ENCODE measurements at regions not wholly inside any gene's neighbourhood (a gene's known extent, or its start where the extent isn't known, plus 50 kb on each side); places are given as distances from the start of the nearest gene placed in this dataset.
"Not testable (repeated sequence)": the region's sequence is repeated elsewhere in the genome, so short reads cannot be mapped to it uniquely, and the experiment has no call there.

GRCh38 chr6:82551831-82552230 is 188.2 kb downstream of the TPBG start:
- Histone ChIP-seq H3K4me1 (ENCODE audit: control insufficient read depth, insufficient read depth, low read length) (no peaks in the 10 kb centered on the region), H3K9ac (ENCODE audit: low read length) (no peak overlapping the region), H3K36me3 (ENCODE audit: control insufficient read depth, insufficient read depth, low read length) (no peaks in the 10 kb centered on the region), H3K4me3 (ENCODE audit: low read depth, low read length) (no peak overlapping the region), H3K27me3 (ENCODE audit: control insufficient read depth, insufficient read depth, low read length) (no peaks in the 10 kb centered on the region), H3K27ac (ENCODE audit: low read depth, low read length) (no peak overlapping the region), H3K9me3 (ENCODE audit: control insufficient read depth, insufficient read depth, low read depth, low read length) (peaks cover 3% of the 10 kb centered on the region; the same call in 1 of the 2 replicates)

- Histone ChIP-seq H3K4me1 (ENCODE audit: control insufficient read depth, insufficient read depth, low read length) (no peaks in the 10 kb centered on the region), H3K9me3 (ENCODE audit: control insufficient read depth, insufficient read depth, low read depth, low read length) (peaks cover 3% of the 10 kb centered on the region; the same call in 1 of the 2 replicates), H3K27me3 (ENCODE audit: control insufficient read depth, insufficient read depth, low read length) (no peaks in the 10 kb centered on the region), H3K4me3 (ENCODE audit: low read depth, low read length) (no peak overlapping the region), H3K27ac (ENCODE audit: low read depth, low read length) (no peak overlapping the region), H3K36me3 (ENCODE audit: control insufficient read depth, insufficient read depth, low read length) (no peaks in the 10 kb centered on the region), H3K9ac (ENCODE audit: low read length) (no peak overlapping the region)
Observed at GRCh38 chr6:82553863-82554531, 190.4 kb downstream of the TPBG start.

GRCh38 chr6:82554666-82555065 is 191.0 kb downstream of the TPBG start:
- no peaks in the 10 kb centered on the region for H3K4me1 ChIP-seq (ENCODE audit: control insufficient read depth, insufficient read depth, low read length)
- H3K4me3 ChIP-seq (ENCODE audit: low read depth, low read length) = no peak overlapping the region
- no peaks in the 10 kb centered on the region for H3K27me3 ChIP-seq (ENCODE audit: control insufficient read depth, insufficient read depth, low read length)
- no peaks in the 10 kb centered on the region for H3K36me3 ChIP-seq (ENCODE audit: control insufficient read depth, insufficient read depth, low read length)
- H3K9me3 ChIP-seq (ENCODE audit: control insufficient read depth, insufficient read depth, low read depth, low read length) = peaks cover 3% of the 10 kb centered on the region; the same call in 1 of the 2 replicates
- no peak overlapping the region for H3K27ac ChIP-seq (ENCODE audit: low read depth, low read length)
- H3K9ac ChIP-seq (ENCODE audit: low read length) = no peak overlapping the region

- H3K4me3 ChIP-seq (ENCODE audit: low read depth, low read length) = no peak overlapping the region
- H3K36me3 ChIP-seq (ENCODE audit: control insufficient read depth, insufficient read depth, low read length) = no peaks in the 10 kb centered on the region
- H3K4me1 ChIP-seq (ENCODE audit: control insufficient read depth, insufficient read depth, low read length) = no peaks in the 10 kb centered on the region
- no peak overlapping the region for H3K9ac ChIP-seq (ENCODE audit: low read length)
- H3K9me3 ChIP-seq (ENCODE audit: control insufficient read depth, insufficient read depth, low read depth, low read length) = peaks cover 3% of the 10 kb centered on the region; the same call in 1 of the 2 replicates
- no peak overlapping the region for H3K27ac ChIP-seq (ENCODE audit: low read depth, low read length)
- no peaks in the 10 kb centered on the region for H3K27me3 ChIP-seq (ENCODE audit: control insufficient read depth, insufficient read depth, low read length)
Observed at GRCh38 chr6:82555801-82556200, 192.2 kb downstream of the TPBG start.

GRCh38 chr6:82558531-82558930 is 194.9 kb downstream of the TPBG start:
- not testable (repeated sequence) for H3K9me3 ChIP-seq (ENCODE audit: control insufficient read depth, insufficient read depth, low read depth, low read length); H3K27ac ChIP-seq (ENCODE audit: low read depth, low read length); H3K4me1 ChIP-seq (ENCODE audit: control insufficient read depth, insufficient read depth, low read length); H3K27me3 ChIP-seq (ENCODE audit: control insufficient read depth, insufficient read depth, low read length); H3K36me3 ChIP-seq (ENCODE audit: control insufficient read depth, insufficient read depth, low read length)
- peak overlapping the region; percentile 69 for H3K9ac ChIP-seq (ENCODE audit: low read length)
- H3K4me3 ChIP-seq (ENCODE audit: low read depth, low read length) = peak overlapping the region; percentile 52

GRCh38 chr6:82567621-82568020 is 204.0 kb downstream of the TPBG start:
- Histone ChIP-seq H3K4me1 (ENCODE audit: control insufficient read depth, insufficient read depth, low read length) (no peaks in the 10 kb centered on the region), H3K9ac (ENCODE audit: low read length) (no peak overlapping the region), H3K27me3 (ENCODE audit: control insufficient read depth, insufficient read depth, low read length) (no peaks in the 10 kb centered on the region), H3K9me3 (ENCODE audit: control insufficient read depth, insufficient read depth, low read depth, low read length) (no peaks in the 10 kb centered on the region), H3K27ac (ENCODE audit: low read depth, low read length) (no peak overlapping the region), H3K36me3 (ENCODE audit: control insufficient read depth, insufficient read depth, low read length) (no peaks in the 10 kb centered on the region), H3K4me3 (ENCODE audit: low read depth, low read length) (no peak overlapping the region)

GRCh38 chr6:82568290-82568993 is 204.8 kb downstream of the TPBG start:
- H3K36me3 ChIP-seq (ENCODE audit: control insufficient read depth, insufficient read depth, low read length) = no peaks in the 10 kb centered on the region
- H3K9ac ChIP-seq (ENCODE audit: low read length) = no peak overlapping the region
- no peaks in the 10 kb centered on the region for H3K9me3 ChIP-seq (ENCODE audit: control insufficient read depth, insufficient read depth, low read depth, low read length)
- H3K4me3 ChIP-seq (ENCODE audit: low read depth, low read length) = no peak overlapping the region
- no peak overlapping the region for H3K27ac ChIP-seq (ENCODE audit: low read depth, low read length)
- H3K4me1 ChIP-seq (ENCODE audit: control insufficient read depth, insufficient read depth, low read length) = no peaks in the 10 kb centered on the region
- H3K27me3 ChIP-seq (ENCODE audit: control insufficient read depth, insufficient read depth, low read length) = no peaks in the 10 kb centered on the region

GRCh38 chr6:82569022-82569421 is 205.4 kb downstream of the TPBG start:
- Histone ChIP-seq H3K36me3 (ENCODE audit: control insufficient read depth, insufficient read depth, low read length) (no peaks in the 10 kb centered on the region), H3K4me1 (ENCODE audit: control insufficient read depth, insufficient read depth, low read length) (no peaks in the 10 kb centered on the region), H3K27me3 (ENCODE audit: control insufficient read depth, insufficient read depth, low read length) (no peaks in the 10 kb centered on the region), H3K27ac (ENCODE audit: low read depth, low read length) (no peak overlapping the region), H3K9me3 (ENCODE audit: control insufficient read depth, insufficient read depth, low read depth, low read length) (no peaks in the 10 kb centered on the region), H3K4me3 (ENCODE audit: low read depth, low read length) (no peak overlapping the region), H3K9ac (ENCODE audit: low read length) (no peak overlapping the region)

- Histone ChIP-seq H3K27me3 (ENCODE audit: control insufficient read depth, insufficient read depth, low read length) (no peaks in the 10 kb centered on the region), H3K36me3 (ENCODE audit: control insufficient read depth, insufficient read depth, low read length) (no peaks in the 10 kb centered on the region), H3K4me1 (ENCODE audit: control insufficient read depth, insufficient read depth, low read length) (no peaks in the 10 kb centered on the region), H3K4me3 (ENCODE audit: low read depth, low read length) (no peak overlapping the region), H3K9me3 (ENCODE audit: control insufficient read depth, insufficient read depth, low read depth, low read length) (no peaks in the 10 kb centered on the region), H3K9ac (ENCODE audit: low read length) (no peak overlapping the region), H3K27ac (ENCODE audit: low read depth, low read length) (no peak overlapping the region)
Observed at GRCh38 chr6:82570083-82570482, 206.5 kb downstream of the TPBG start.

- Histone ChIP-seq H3K27me3 (ENCODE audit: control insufficient read depth, insufficient read depth, low read length) (no peaks in the 10 kb centered on the region), H3K9ac (ENCODE audit: low read length) (no peak overlapping the region), H3K4me3 (ENCODE audit: low read depth, low read length) (no peak overlapping the region), H3K4me1 (ENCODE audit: control insufficient read depth, insufficient read depth, low read length) (no peaks in the 10 kb centered on the region), H3K36me3 (ENCODE audit: control insufficient read depth, insufficient read depth, low read length) (no peaks in the 10 kb centered on the region), H3K27ac (ENCODE audit: low read depth, low read length) (no peak overlapping the region), H3K9me3 (ENCODE audit: control insufficient read depth, insufficient read depth, low read depth, low read length) (peaks cover 11% of the 10 kb centered on the region)
Observed at GRCh38 chr6:82571455-82571854, 207.8 kb downstream of the TPBG start.

- Histone ChIP-seq H3K27me3 (ENCODE audit: control insufficient read depth, insufficient read depth, low read length) (no peaks in the 10 kb centered on the region), H3K36me3 (ENCODE audit: control insufficient read depth, insufficient read depth, low read length) (no peaks in the 10 kb centered on the region), H3K27ac (ENCODE audit: low read depth, low read length) (no peak overlapping the region), H3K9ac (ENCODE audit: low read length) (no peak overlapping the region), H3K9me3 (ENCODE audit: control insufficient read depth, insufficient read depth, low read depth, low read length) (peaks cover 14% of the 10 kb centered on the region), H3K4me1 (ENCODE audit: control insufficient read depth, insufficient read depth, low read length) (no peaks in the 10 kb centered on the region), H3K4me3 (ENCODE audit: low read depth, low read length) (no peak overlapping the region)
Observed at GRCh38 chr6:82573254-82573972, 209.8 kb downstream of the TPBG start.

Data from HUES6 (cell line).